Astrocyte of the cerebellum (primary cell): ENCODE measurements at regions not wholly inside any gene's neighbourhood (a gene's known extent, or its start where the extent isn't known, plus 50 kb on each side); places are given as distances from the start of the nearest gene placed in this dataset.

Experiments used
- DNase-seq: peaks from one replicate; pipeline ENCODE4 v3.0.0-alpha.2; 2011; ENCODE audit warnings: low read depth
- H3K4me3 ChIP-seq: 2 replicates; pipeline ENCODE4 v1.5.1; 2011; ENCODE audit warnings: mild to moderate bottlenecking, low read depth, low read length, moderate library complexity
- in situ Hi-C: cut with HindIII; loops from 2 replicates; pipeline ENCODE4 v1.10.0; 2017; ENCODE audit warnings: low sequenced_read_pairs
- TF ChIP-seq, protein P1 (sequence below): IDR thresholded peaks from 2 replicates; pipeline ENCODE4 v1.5.1; 2012; ENCODE audit warnings: low read length, low read depth, moderate library complexity, mild to moderate bottlenecking; ENCODE audit errors: missing control alignments

- TF ChIP-seq, protein P1, sequence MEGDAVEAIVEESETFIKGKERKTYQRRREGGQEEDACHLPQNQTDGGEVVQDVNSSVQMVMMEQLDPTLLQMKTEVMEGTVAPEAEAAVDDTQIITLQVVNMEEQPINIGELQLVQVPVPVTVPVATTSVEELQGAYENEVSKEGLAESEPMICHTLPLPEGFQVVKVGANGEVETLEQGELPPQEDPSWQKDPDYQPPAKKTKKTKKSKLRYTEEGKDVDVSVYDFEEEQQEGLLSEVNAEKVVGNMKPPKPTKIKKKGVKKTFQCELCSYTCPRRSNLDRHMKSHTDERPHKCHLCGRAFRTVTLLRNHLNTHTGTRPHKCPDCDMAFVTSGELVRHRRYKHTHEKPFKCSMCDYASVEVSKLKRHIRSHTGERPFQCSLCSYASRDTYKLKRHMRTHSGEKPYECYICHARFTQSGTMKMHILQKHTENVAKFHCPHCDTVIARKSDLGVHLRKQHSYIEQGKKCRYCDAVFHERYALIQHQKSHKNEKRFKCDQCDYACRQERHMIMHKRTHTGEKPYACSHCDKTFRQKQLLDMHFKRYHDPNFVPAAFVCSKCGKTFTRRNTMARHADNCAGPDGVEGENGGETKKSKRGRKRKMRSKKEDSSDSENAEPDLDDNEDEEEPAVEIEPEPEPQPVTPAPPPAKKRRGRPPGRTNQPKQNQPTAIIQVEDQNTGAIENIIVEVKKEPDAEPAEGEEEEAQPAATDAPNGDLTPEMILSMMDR = no peak
- H3K4me3 ChIP-seq = no peak overlapping the region
- in situ Hi-C loops = no loop called here
- DNase-seq = no peak
Measured at GRCh38 chr3:59126446-59126845, 76.6 kb upstream of the CFAP20DC start.

GRCh38 chr3:59121346-59122144, 71.7 kb upstream of the CFAP20DC start:
- in situ Hi-C loops = no loop called here
- H3K4me3 ChIP-seq = no peak overlapping the region
- no peak for DNase-seq
- TF ChIP-seq, protein P1 = no peak

DNA sequence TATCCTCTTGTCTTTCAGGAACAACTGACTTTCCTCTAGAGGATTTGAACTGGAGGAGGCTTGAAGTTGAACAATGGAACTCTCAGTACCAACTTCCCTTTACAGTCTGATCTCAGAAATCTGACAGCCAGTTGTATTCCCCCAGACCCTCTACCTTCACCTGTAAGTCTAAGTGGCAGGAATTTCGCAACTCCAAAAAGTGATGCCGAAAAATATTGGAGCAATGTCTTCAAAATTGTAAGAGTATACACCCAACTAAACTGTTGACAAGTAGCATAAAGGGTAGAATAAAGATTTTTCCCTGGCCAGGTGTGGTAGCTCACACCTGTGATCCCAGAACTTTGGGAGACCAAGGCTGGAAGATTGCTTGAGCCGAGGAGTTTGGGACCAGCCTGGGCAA, 69.1 kb upstream of the CFAP20DC start:
- no peak overlapping the region for H3K4me3 ChIP-seq
- DNase-seq = no peak
- in situ Hi-C loops = no loop called here
- TF ChIP-seq, protein P1 = no peak

GRCh38 chr3:59117396-59117795, 67.6 kb upstream of the CFAP20DC start:
- TF ChIP-seq, protein P1 = no peak
- in situ Hi-C loops = no loop called here
- no peak overlapping the region for H3K4me3 ChIP-seq
- no peak for DNase-seq

GRCh38 chr3:59116233-59116537, 66.4 kb upstream of the CFAP20DC start:
- TF ChIP-seq, protein P1 = no peak
- no peak for DNase-seq
- in situ Hi-C loops = no loop called here
- no peak overlapping the region for H3K4me3 ChIP-seq

DNA sequence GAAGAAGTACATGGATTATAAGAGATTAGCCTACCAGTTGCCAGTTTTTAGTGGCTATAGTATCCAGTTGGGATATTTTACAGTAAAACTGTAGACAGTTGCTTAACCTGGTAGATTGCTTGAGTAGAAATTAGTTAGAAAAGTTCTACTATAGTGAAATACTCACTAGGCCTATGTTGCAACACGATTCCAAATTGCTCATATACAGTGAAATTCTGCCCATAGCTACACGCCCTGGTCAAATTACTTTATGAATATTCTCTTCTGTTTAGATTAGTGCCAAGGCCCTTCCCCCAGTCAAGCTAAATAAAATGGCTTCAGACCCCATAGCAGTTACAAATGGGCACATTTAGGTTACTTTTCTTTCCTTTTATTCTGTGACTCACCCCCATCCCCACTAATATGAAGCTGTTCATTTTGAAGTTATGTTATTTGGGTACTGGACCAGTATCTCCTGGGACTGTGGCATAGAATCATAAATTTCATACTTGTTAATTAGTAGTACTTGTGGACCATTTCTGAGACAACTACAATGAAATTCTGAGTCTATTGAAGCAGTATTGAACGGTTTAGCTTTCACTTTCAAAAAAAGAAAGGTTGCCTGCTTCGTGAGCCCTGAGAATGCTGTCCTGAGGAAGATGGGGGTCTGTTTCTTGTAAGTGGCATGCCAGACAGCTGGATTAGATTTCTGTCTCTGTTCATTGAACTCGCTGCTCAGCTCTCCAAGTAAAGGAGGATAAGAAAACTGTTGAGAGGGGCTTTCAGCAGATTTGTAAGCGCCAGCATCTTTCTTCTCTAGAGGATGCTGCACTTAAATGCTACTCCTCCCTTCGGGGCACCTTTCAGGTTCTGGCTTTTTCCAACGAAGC, 65.8 kb upstream of the CFAP20DC start:
- in situ Hi-C loops = no loop called here
- DNase-seq = no peak
- TF ChIP-seq, protein P1 = no peak
- no peak overlapping the region for H3K4me3 ChIP-seq
